Mammary epithelial cell (primary cell): ENCODE measurements at regions not wholly inside any gene's neighbourhood (a gene's known extent, or its start where the extent isn't known, plus 50 kb on each side); places are given as distances from the start of the nearest gene placed in this dataset.

Experiments used
- EZH2 ChIP-seq: IDR thresholded peaks from 2 replicates; pipeline ENCODE4 v1.6.1; 2012; ENCODE audit warnings: low read length, inconsistent platforms, borderline replicate concordance
- TF ChIP-seq, protein P1 (sequence below), 2 donors: IDR thresholded peaks in 1 of 2; conservative IDR thresholded peaks in 1 of 2; 2 replicates each; pipeline ENCODE4 v1.5.1; 2011 to 2012; ENCODE audit warnings: inconsistent platforms in 2 of 2, low read length in 2 of 2, mild to moderate bottlenecking in 2 of 2, control low read depth in 1 of 2, low read depth in 1 of 2; ENCODE audit not compliant: insufficient read depth in 1 of 2; ENCODE audit errors: extremely low read depth in 1 of 2

DNA sequence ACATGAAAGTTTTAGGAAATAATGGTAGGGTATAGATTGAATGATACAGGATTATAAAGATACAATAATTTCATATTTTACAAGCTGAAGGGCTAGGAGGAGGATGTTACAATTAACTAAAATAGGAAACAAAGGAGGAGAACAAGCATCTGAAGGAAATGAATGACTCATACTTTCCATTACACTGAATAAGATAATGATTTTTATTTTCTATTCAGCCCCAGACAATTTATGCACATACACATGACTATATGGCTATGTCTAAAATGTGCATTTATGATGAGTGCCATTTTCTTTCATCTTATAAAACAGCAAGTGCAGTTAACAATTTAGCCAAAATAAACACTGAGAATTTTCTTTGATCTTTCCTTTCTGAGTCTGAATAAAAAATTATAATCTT lies 994.6 kb upstream of the ADGRB3 start:
- TF ChIP-seq, protein P1, sequence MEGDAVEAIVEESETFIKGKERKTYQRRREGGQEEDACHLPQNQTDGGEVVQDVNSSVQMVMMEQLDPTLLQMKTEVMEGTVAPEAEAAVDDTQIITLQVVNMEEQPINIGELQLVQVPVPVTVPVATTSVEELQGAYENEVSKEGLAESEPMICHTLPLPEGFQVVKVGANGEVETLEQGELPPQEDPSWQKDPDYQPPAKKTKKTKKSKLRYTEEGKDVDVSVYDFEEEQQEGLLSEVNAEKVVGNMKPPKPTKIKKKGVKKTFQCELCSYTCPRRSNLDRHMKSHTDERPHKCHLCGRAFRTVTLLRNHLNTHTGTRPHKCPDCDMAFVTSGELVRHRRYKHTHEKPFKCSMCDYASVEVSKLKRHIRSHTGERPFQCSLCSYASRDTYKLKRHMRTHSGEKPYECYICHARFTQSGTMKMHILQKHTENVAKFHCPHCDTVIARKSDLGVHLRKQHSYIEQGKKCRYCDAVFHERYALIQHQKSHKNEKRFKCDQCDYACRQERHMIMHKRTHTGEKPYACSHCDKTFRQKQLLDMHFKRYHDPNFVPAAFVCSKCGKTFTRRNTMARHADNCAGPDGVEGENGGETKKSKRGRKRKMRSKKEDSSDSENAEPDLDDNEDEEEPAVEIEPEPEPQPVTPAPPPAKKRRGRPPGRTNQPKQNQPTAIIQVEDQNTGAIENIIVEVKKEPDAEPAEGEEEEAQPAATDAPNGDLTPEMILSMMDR (conservative IDR thresholded peaks at IDR 0.05 in 1 of 2, IDR thresholded peaks at IDR 0.05 in 1 of 2; ENCODE audit: extremely low read depth in 1 of 2, insufficient read depth in 1 of 2, low read depth in 1 of 2, low read length in 2 of 2): no peak
- TF ChIP-seq EZH2: no peak
